ENCODE measurements at regions not wholly inside any gene's neighbourhood (a gene's known extent, or its start where the extent isn't known, plus 50 kb on each side); places are given as distances from the start of the nearest gene placed in this dataset.

DNA sequence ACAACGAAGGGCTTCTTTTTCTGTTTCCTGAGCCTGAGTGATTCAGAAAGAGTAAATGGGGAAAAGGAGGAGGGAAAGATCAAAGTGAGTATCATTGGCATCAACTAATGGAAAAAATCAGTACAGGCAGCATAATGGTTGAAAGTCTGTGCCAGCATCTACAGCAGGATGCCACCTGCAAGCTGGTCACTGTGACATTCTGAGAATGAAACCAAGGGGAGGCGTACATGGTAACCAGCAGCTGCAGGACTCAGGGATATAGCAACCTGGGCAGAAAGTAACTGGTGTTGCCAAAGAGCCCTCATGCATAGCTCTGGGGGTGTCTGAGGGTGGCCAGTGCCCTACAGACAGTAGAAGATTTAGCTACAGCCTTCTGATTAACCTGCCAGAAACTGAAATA is 305.9 kb downstream of the BRINP2 start:
- TF ChIP-seq, protein P1, sequence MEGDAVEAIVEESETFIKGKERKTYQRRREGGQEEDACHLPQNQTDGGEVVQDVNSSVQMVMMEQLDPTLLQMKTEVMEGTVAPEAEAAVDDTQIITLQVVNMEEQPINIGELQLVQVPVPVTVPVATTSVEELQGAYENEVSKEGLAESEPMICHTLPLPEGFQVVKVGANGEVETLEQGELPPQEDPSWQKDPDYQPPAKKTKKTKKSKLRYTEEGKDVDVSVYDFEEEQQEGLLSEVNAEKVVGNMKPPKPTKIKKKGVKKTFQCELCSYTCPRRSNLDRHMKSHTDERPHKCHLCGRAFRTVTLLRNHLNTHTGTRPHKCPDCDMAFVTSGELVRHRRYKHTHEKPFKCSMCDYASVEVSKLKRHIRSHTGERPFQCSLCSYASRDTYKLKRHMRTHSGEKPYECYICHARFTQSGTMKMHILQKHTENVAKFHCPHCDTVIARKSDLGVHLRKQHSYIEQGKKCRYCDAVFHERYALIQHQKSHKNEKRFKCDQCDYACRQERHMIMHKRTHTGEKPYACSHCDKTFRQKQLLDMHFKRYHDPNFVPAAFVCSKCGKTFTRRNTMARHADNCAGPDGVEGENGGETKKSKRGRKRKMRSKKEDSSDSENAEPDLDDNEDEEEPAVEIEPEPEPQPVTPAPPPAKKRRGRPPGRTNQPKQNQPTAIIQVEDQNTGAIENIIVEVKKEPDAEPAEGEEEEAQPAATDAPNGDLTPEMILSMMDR (IDR thresholded peaks at IDR 0.05; ENCODE audit: low read depth, low read length), result no peak
- TF ChIP-seq POLR2A (IDR thresholded peaks at IDR 0.05; ENCODE audit: extremely low read depth, insufficient read length), result no peak
